EL (cell line): ENCODE measurements at regions not wholly inside any gene's neighbourhood (a gene's known extent, or its start where the extent isn't known, plus 50 kb on each side); places are given as distances from the start of the nearest gene placed in this dataset.
"Not testable (repeated sequence)": the region's sequence is repeated elsewhere in the genome, so short reads cannot be mapped to it uniquely, and the experiment has no call there.

Experiments used
- DNase-seq: peaks from one replicate; pipeline ENCODE4 v3.0.0-alpha.2; 2016

DNA sequence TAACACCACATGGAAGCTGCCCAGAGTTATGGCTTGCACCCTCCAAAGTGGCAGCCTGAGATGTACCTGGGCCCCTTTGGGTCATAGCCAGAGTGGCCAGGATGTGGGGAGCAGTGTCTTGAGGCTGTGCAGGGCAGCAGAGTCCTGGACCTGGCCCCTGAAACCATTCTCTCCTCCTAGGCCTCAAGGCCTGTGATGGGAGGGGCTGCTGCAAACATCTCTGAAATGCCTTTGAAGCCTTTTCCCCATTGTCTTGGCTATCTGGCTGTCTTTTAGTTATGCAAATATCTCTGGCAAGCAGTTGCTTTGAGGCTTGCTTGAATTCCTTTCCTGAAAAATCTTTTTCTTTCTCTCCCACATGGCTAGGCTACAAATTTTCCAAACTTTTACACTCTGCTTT is 356.5 kb downstream of the DAD1 start:
- no peak for DNase-seq

DNA sequence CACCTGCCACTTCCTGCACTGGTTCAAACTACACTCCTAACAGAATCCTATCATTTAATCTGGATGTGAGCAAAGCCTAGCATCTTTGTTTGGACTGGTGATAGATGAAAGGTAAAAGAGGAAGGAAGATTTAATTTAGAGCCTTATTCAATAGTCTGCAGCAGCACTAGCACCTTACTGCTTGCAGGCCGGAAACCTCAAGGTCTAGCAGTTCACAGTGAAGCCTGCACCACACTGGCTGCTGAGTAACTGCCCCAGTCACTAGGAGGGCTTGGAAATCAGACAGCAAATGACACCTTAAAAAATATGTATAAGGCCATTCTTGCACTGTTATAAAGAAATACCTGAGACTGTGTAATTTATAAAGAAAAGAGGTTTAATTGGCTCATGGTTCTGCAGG is 358.0 kb downstream of the DAD1 start:
- DNase-seq, result no peak

DNA sequence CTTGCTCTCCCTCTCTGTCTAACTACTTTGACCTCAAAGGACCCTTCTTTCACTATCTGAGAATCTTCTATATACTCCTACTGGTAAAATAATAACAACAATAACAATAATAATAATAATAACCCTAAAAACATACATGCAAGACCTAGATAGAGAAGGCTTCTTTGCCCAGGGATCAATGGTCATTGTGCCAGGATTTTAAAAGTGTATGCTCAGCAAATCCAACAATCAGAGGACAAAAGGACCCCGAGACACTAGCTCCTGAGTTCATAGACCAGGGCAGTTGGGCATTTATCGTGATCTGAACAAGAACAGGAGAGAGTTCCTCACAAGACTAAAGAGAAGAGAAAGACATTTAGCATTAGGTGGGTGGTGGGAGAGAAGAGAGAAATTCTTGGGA is 358.5 kb downstream of the DAD1 start:
- DNase-seq, result no peak

DNA sequence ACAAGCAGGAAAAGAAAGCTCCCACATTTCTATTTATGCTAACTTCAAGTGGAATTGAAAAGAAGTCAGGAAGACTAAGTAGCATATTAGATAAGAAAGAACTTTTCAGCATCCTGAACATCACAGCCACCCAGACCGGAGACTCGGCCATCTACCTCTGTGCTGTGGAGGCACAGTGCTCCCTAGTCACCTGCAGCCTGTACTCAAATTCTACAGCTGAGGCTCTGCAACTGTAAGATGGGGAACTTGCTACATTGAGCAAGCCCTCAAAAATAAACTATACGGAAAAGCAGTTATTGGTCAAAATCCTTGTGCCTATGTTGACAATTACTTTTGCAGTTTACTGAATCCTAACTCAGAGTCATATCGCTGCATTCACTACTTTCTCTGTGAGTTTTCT is 361.9 kb downstream of the DAD1 start:
- DNase-seq, result no peak

DNA sequence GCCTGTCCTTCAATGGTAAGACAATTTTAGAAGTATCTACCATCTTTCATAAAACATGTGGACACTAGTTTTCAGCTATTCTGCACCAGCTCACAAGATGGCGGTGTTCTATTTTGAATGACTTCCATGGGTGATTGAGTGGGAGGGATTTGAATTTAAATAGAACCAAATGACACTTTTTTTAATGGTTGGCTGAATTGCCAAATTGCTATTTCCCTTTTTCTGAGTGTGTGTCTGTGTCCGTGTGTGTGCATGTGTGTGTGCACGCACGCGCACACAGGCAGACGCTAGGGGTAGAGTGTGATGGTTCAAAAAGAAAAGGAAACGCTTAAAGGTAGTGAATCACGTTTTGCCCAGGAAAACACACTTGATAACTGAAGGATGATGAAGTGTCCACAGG is 362.6 kb downstream of the DAD1 start:
- DNase-seq, result peak; percentile 6

DNA sequence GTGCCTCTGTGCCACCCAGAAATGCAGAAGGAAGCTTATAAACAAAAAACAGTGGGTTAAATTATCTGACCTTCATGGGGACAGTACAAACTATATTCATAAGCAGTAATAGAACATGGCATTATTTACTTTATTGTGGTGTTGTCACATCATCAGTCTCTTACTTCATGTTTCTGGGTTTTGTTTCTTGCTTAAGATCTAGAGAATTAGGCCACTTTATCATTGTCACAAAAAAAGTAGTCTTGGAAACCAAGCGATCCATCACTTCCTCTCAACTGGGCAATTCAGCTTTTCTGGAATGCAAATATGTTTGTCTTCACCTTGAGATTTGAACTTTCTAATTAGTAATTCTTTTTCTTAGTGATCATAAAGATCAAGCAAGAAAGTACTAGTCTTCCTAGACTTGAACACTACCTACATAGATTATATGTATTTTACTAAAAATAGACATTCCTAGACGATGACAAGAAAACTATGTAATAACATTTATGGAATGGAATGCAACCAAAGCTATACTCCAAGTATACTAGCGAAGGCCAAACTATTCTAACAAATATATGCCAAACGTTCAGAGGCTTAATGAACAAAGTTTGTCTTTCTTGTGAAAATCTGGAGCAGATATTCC is 363.4 kb downstream of the DAD1 start:
- peak; percentile 33 for DNase-seq

DNA sequence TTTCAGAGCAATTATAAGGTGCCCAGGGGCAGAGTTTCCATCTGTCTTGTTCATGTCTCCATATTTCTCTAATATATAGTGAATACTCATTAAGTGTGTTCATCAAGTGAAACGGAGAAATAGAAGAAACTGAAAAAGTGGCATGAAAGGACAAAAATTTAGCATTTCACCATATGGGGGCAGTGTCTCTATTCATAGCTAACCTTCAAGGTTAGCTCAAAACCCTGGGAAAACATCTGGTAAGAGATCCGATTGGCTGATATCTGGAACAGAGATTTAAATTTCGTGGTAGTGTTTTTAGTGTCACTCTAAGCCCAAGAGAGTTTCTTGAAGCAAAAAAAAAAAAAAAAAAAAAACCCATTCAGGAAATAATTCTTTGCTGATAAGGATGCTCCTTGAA is 367.5 kb downstream of the DAD1 start:
- DNase-seq, result peak; percentile 3

DNA sequence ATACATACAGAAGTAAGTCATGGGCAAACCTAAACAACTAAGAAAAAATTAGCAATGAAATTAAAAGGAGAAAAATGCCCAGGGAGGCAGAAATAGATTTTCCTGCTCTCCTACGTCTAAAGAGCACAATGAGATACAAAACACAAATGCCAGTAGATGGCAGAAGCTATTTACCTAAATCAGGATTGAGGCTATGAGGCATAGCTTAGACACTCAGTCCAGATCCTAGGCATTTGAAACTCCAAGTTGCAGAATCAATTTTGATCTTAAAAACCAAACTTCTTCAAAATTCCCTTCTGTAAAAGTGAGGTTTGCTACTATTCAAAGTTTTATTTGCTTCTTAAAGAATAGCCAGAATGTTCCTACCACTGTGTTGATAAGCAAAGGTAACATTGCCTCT is 368.6 kb downstream of the DAD1 start:
- DNase-seq, result no peak

DNA sequence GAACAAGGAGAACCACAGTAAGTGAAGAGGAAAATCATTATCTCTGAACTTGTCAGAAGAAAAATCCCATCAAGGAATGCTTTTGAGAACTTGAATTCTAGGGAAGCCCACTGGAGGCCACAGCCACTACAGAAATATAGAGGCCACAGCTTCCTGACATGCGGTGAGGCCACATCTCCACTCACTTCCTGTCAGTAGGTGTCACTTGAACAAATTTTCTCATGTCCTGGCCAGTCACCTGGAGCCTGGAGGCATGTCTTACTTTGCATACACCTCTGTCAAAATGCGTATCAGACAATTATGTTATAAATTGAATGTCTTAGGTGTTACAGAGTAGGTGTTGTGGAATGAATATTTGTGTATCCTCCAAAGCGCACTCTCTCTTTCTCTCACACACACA is 370.3 kb downstream of the DAD1 start:
- DNase-seq, result no peak

DNA sequence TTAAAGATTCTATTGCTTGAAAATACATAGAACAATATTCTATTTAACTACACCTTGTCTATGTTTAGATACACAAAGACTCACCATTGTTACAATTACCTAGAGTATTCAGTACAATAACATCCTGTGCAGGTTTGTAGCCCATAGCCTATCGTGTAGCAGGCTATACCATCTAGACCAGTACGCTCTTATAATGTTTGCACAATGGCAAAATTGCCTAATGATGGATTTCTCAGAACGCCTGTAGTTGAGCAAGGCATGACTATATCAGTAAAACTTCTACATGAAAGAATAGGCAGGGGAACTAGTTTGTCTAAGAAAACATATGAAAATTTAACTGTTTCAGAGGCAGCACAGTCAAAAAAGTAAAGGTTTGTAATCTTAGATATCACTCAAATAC is 375.9 kb downstream of the DAD1 start:
- DNase-seq, result no peak

DNA sequence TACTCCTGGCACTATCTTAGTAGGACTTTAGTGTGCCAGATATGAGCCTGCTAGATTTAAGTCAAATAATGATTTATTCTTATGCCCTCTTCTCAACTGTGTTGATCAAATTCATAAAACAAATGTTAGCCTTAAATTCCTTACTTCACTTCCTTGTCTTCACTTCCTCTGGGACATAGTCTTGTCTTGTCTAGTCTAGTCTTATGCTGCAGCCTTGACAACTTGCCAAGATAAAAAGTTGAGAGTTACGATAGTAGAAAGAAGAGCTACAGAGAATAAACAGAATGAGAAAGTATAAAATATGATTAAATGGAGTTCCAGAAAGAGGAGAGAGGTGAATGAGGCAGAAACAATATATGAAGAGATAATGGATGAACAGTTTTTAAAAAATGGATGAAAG is 378.1 kb downstream of the DAD1 start:
- DNase-seq, result no peak

DNA sequence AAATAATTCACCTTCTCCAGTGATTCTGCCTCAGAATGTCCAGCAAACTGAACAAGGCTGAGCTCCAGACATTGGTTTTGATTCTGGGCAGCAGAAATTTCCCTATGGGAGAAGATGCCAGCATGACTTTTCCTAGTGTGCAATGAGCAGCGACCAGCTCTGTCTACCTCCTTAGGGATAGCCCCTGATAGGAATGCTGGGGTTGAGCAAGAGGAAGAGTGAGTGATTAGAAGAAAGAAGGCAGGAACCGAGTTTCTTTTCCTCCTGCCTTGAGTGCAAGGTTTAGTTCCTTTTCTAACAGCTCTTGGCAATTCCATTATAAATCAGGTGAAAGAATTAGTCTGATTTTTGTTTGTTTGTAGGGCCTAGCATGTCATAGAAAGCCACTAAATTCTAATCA is 379.0 kb downstream of the DAD1 start:
- DNase-seq, result no peak

DNA sequence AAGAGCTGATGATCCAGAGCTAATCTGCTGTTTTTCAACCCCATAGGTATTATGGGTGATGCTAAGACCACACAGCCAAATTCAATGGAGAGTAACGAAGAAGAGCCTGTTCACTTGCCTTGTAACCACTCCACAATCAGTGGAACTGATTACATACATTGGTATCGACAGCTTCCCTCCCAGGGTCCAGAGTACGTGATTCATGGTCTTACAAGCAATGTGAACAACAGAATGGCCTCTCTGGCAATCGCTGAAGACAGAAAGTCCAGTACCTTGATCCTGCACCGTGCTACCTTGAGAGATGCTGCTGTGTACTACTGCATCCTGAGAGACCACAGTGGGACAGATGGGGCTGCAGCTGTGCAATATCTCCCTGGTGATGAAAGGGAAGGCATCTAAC is 386.0 kb downstream of the DAD1 start:
- DNase-seq, result no peak

DNA sequence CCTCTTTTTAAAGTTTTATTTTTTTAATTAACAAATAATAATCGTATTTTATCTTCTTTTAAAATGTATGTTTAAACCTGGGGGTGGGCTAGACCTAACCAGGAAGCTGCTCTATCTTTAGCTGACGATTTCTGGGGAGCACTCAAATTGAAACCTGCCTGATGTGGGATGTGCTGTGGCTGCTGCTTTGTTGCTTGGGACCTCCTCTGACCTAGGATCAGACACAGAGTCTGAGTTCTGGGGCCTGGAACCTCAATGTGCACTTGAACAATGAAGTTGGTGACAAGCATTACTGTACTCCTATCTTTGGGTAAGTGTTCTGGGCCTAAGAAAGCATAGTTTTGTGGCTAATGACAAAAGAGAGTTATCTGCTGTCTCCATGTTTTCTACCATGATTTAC is 386.7 kb downstream of the DAD1 start:
- no peak for DNase-seq

DNA sequence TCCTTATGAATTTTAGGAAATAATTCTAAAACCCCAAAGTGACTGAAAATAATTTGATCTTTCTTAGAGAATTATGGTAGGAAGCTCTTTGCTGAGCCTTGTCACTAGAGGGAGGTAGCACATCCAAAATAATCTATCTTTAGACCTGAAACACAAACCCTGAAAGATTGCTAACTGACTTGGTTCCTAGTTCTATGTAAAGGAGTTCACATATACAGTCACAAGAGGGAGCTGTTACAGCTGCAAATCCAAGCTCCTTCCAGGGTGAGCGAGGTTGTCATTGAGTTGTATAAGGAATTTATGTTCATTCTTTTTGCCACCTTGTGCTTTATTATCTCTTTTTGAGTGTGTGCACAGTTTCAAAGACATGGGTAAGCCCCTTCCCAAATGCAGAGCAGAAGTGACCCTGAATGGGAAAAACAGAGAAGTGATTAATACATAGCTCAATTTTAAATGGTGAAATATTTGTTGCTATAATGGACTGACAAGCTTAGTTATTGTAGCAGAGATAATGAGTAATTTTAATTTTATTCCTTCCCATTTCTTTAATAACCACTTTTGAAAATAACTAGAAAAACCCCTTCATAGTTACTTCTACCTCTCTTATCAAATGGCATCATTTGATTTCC is 387.9 kb downstream of the DAD1 start:
- DNase-seq, result peak; percentile 53

DNA sequence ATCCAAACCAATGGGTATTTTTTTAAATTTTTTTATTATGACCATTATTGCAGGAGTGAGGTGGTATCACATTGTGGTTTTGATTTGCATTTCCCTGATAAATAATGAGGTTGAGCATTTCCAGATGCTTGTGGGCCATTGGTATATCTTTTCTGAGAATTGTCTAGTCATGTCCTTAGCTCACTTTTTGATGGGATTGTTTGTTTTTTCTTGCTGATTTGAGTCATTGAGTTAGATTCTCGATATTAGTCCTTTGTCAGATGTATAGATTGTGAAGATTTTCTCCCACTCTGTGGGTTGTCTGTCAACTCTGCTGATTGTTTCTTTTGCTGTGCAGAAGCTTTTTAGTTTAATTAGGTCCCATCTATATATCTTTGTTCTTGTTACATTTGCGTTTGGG is 388.9 kb downstream of the DAD1 start:
- DNase-seq, result not testable (repeated sequence)

DNA sequence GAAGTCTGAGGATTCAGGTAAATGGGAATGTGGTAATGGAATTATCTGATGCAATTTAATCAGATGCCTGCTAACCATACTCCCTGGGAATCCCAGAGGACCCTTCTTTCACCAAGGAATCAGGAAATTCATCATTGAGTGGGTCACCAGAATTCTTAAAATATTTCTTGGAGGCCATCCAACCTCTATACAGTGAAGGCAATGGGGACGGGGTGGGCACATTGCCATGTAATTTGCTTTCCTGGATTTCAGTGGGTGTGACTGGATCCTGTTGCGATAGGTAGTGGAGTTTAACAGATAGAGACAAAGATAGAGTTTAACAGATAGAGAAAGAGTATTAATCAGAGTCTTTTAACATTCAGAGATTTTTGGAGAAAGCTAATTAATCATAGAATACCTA is 394.4 kb downstream of the DAD1 start:
- no peak for DNase-seq

DNA sequence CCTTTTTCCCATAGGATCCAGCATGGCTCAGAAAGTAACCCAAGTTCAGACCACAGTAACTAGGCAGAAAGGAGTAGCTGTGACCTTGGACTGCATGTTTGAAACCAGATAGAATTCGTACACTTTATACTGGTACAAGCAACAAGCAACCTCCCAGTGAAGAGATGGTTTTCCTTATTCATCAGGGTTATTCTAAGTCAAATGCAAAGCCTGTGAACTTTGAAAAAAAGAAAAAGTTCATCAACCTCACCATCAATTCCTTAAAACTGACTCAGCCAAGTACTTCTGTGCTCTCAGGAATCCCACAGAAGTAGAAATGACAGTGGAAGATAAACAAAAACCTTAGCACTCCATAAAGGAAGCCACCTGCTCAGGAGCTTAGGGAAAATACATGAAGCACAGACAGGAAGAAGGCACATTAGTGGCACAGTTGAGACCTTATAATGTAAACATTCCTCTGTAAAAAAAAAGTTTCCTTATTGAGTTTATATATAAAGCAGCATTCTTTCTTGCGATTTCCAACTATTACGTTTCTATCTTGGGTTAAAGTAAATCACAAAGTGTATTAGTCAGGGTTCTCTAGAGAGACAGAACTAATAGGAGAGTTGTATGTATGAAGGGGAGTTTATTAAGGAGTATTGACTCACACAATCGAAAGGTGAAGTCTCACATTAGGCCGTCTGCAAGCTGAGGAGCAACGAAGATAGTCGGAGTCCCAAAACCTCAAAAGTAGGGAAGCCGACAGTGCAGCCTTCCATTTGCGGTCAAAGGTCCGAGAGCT is 398.4 kb downstream of the DAD1 start:
- DNase-seq, result peak; percentile 39

DNA sequence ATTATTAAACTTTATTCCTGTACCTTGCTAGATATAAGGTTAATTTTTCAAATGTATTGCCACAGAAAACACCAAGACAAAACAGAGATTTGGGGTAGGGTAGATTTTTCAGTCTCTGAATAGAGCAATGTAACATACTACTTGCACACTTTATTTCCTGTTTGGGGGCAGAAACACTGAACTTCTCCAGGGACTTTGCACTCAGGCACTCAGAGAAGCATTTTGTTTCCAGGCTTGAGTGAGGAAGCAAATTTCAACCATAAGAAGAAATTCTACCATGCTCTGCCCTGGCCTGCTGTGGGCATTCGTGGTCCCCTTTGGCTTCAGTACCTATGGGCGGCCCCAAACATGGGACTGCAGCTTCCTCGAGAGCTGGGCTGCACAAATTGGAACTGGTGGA is 399.1 kb downstream of the DAD1 start:
- DNase-seq, result no peak

DNA sequence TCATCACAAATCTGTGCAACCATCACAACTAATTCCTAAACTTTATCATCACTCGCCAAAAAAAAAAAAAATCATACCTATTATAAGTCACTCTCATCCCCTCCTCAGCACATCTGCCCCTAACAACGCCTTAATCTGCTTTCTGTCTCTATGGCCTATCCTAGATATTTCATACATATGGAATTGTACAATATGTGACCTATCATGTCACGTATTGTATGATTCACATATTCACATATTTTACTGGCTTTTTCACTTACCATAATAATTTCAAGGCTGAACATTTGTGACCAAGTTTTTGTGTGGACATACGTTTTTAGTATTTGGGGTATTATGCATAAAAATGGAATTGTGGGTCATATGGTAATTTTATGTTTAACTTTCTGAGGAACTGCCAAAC is 400.7 kb downstream of the DAD1 start:
- peak; percentile 47 for DNase-seq

DNA sequence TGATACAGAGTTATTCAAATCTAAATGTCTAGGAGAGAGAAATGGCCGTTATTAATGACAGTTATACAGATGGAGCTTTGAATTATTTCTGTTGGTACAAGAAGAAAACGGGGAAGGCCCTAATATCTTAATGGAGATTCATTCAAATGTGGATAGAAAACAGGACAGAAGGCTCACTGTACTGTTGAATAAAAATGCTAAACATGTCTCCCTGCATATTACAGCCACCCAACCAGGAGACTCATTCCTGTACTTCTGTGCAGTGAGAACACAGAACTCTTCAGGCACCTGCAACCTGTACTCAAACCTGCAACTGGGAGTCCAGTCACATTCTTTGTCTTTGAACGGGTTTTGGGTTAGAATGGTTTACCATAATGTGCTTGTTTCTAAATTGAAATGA is 403.2 kb downstream of the DAD1 start:
- no peak for DNase-seq

DNA sequence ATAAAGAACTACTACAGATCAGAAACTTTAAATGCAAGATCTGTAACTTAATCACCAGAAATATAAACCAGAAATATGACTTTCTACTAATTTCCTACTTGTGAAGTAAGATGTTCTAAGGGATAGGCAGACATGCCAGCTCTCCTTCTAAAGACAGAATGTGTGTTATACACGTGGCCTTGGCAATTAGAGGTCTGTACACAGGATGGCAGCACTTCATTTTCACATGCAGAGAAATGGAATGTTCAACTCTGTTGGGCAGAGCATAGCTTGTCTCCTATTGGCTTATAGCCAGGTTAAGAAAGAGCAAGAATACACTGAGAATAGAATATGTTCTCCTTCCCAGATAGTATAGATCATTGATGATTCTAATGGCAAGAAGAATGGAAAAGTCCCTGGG is 403.8 kb downstream of the DAD1 start:
- peak; percentile 27 for DNase-seq

DNA sequence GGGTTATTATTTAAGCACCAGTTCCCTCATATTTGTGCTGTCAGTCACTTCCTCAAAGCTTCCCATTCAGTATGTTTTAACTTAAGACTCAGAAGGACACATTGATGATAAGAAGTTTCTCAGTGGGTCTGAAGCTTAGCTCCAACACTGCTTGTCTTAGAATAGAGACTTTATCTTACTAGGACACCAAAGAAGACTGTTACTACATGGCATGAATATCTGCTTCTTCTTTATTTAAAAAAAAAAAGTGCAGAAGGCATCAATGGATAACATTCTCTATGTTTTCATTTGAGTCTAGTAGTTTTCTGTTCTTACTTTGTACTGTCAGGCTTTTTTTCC is 404.2 kb downstream of the DAD1 start:
- DNase-seq, result no peak

DNA sequence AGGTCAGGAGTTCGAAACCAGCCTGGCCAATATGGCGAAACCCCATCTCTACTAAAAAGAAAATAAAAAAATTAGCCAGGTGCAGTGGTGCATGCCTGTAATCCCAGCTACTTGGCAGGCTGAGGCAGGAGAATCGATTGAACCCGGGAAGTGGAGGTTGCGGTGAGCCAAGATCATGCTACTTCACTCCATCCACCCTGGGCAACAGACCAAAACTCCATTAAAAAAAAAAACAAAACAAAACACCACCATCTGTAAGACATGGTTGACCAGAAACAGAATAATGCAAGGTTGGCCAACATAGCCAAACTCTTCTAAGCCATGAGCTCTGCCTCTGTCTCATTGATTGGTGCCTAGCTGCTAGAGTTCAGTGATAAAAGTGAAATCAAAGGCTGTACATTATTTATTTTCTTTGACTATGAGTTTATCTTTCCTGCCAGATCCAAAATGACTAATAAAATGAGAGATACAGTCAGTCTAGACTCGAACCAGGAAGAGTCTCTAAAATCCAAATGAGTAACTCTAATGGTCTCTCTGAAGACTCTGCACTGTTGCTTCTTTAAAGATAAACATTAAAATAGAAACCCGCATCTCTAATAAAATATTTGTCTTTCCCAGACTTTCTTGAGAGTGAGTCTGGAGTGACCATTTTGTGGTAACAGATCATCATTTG is 404.7 kb downstream of the DAD1 start:
- peak; percentile 20 for DNase-seq
